ENCODE measurements at regions not wholly inside any gene's neighbourhood (a gene's known extent, or its start where the extent isn't known, plus 50 kb on each side); places are given as distances from the start of the nearest gene placed in this dataset.

- Histone ChIP-seq H2AFZ (no peak overlapping the region), H3K36me3 (replicated peaks; ENCODE audit: insufficient read depth, low read depth) (no peaks in the 10 kb centered on the region), H3K27me3 (no peaks in the 10 kb centered on the region), H3K9me3 (ENCODE audit: low read depth) (no peaks in the 10 kb centered on the region), H3K4me2 (no peak overlapping the region), H3K4me1 (ENCODE audit: insufficient read depth) (no peaks in the 10 kb centered on the region), H4K20me1 (ENCODE audit: insufficient read depth, poor library complexity, severe bottlenecking) (no peaks in the 10 kb centered on the region), H3K9me2 (replicated peaks; ENCODE audit: insufficient read depth) (no peaks in the 10 kb centered on the region), H3K4me3 (no peak overlapping the region), H3K79me2 (no peaks in the 10 kb centered on the region), H3K27ac (no peak overlapping the region)
- TF ChIP-seq CTCF (IDR thresholded peaks at IDR 0.05; ENCODE audit: poor library complexity) (no peak), EZH2phosphoT487 (IDR thresholded peaks at IDR 0.05; ENCODE audit: low read depth, severe bottlenecking, unreplicated experiment) (no peak), EZH2 (IDR thresholded peaks at IDR 0.05; ENCODE audit: borderline replicate concordance) (no peak)
- DNase-seq (ENCODE audit: low spot score): no peak
- WGBS (ENCODE audit: low lambda C conversion rate, missing lambda C conversion rate): 93% methylated on average over 16 of the region's 16 CpGs
Measured at GRCh38 chr18:47721876-47722275, 208.6 kb downstream of the SMAD2 start.

DNA sequence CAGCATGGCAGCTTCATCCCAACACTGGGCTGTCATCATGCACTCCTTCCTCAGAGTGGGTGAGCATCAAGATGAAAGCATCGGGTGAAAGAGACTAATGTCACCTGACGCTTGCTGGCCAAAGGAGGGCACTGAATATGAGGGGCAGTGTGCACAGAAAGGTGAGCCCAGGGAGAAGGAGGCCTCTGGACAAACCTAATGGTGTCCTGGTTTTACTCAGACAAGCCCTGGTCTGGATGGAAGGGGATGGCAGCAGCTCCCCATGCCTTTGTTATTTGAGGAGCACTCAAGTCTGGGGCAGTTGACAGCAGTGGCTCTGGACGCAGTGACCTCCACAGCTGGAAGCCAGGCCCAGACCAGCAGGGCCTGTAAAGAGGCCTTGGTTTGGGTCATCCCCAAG is 209.7 kb downstream of the SMAD2 start:
- Histone ChIP-seq H3K9me2 (replicated peaks; ENCODE audit: insufficient read depth) (no peaks in the 10 kb centered on the region), H4K20me1 (ENCODE audit: insufficient read depth, poor library complexity, severe bottlenecking) (no peaks in the 10 kb centered on the region), H3K79me2 (no peaks in the 10 kb centered on the region), H3K9me3 (ENCODE audit: low read depth) (no peaks in the 10 kb centered on the region), H3K36me3 (replicated peaks; ENCODE audit: insufficient read depth, low read depth) (no peaks in the 10 kb centered on the region), H2AFZ (no peak overlapping the region), H3K27ac (no peak overlapping the region), H3K4me1 (ENCODE audit: insufficient read depth) (no peaks in the 10 kb centered on the region), H3K4me3 (no peak overlapping the region), H3K27me3 (no peaks in the 10 kb centered on the region), H3K4me2 (no peak overlapping the region)
- DNase-seq (ENCODE audit: low spot score): no peak
- WGBS (ENCODE audit: low lambda C conversion rate, missing lambda C conversion rate): 81% methylated on average over 3 of the region's 3 CpGs
- TF ChIP-seq EZH2phosphoT487 (IDR thresholded peaks at IDR 0.05; ENCODE audit: low read depth, severe bottlenecking, unreplicated experiment): no peak
- TF ChIP-seq EZH2 (IDR thresholded peaks at IDR 0.05; ENCODE audit: borderline replicate concordance): no peak

- no peak for DNase-seq (ENCODE audit: low spot score)
- no peaks in the 10 kb centered on the region for H4K20me1 ChIP-seq (ENCODE audit: insufficient read depth, poor library complexity, severe bottlenecking)
- H3K4me1 ChIP-seq (ENCODE audit: insufficient read depth): no peaks in the 10 kb centered on the region
- TF ChIP-seq CTCF (IDR thresholded peaks at IDR 0.05; ENCODE audit: poor library complexity) (no peak), EZH2 (IDR thresholded peaks at IDR 0.05; ENCODE audit: borderline replicate concordance) (no peak)
- H3K27ac ChIP-seq: no peak overlapping the region
- H3K4me3 ChIP-seq: no peak overlapping the region
- no peaks in the 10 kb centered on the region for H3K79me2 ChIP-seq
- H3K9me3 ChIP-seq (ENCODE audit: low read depth): no peaks in the 10 kb centered on the region
- H3K27me3 ChIP-seq: no peaks in the 10 kb centered on the region
- H3K36me3 ChIP-seq (replicated peaks; ENCODE audit: insufficient read depth, low read depth): no peaks in the 10 kb centered on the region
- H3K9me2 ChIP-seq (replicated peaks; ENCODE audit: insufficient read depth): no peaks in the 10 kb centered on the region
- H2AFZ ChIP-seq: no peak overlapping the region
- H3K4me2 ChIP-seq: no peak overlapping the region
- WGBS (ENCODE audit: low lambda C conversion rate, missing lambda C conversion rate): 89% methylated on average over 7 of the region's 7 CpGs
Measured at GRCh38 chr18:47719096-47719780, 211.2 kb downstream of the SMAD2 start.

GRCh38 chr18:47718646-47719045 is 211.8 kb downstream of the SMAD2 start:
- no peaks in the 10 kb centered on the region for H3K9me3 ChIP-seq (ENCODE audit: low read depth)
- H3K27me3 ChIP-seq: no peaks in the 10 kb centered on the region
- H4K20me1 ChIP-seq (ENCODE audit: insufficient read depth, poor library complexity, severe bottlenecking): no peaks in the 10 kb centered on the region
- no peaks in the 10 kb centered on the region for H3K79me2 ChIP-seq
- H3K4me2 ChIP-seq: no peak overlapping the region
- no peak for TF ChIP-seq CTCF (IDR thresholded peaks at IDR 0.05; ENCODE audit: poor library complexity)
- TF ChIP-seq EZH2 (IDR thresholded peaks at IDR 0.05; ENCODE audit: borderline replicate concordance): no peak
- no peak for TF ChIP-seq EZH2phosphoT487 (IDR thresholded peaks at IDR 0.05; ENCODE audit: low read depth, severe bottlenecking, unreplicated experiment)
- H3K4me1 ChIP-seq (ENCODE audit: insufficient read depth): no peaks in the 10 kb centered on the region
- no peak overlapping the region for H3K4me3 ChIP-seq
- 73% methylated on average over 1 of the region's 1 CpG for WGBS (ENCODE audit: low lambda C conversion rate, missing lambda C conversion rate)
- no peak overlapping the region for H2AFZ ChIP-seq
- no peak overlapping the region for H3K27ac ChIP-seq
- no peaks in the 10 kb centered on the region for H3K36me3 ChIP-seq (replicated peaks; ENCODE audit: insufficient read depth, low read depth)
- H3K9me2 ChIP-seq (replicated peaks; ENCODE audit: insufficient read depth): no peaks in the 10 kb centered on the region
- no peak for DNase-seq (ENCODE audit: low spot score)

All from hepatocyte (in vitro differentiated cells).